Activated naive CD4-positive, alpha-beta T cell treated with anti-CD3 and anti-CD28 coated beads, Interleukin-2, amount 50 U/mL, for 72 hours (primary cell): ENCODE measurements at regions not wholly inside any gene's neighbourhood (a gene's known extent, or its start where the extent isn't known, plus 50 kb on each side); places are given as distances from the start of the nearest gene placed in this dataset.
"Not testable (repeated sequence)": the region's sequence is repeated elsewhere in the genome, so short reads cannot be mapped to it uniquely, and the experiment has no call there.

ENCODE experiments used
- ATAC-seq, 2 donors: fragments of 150-1000 bp; cut with Tn5 transposase; 2 replicates each; pipeline ENCODE4 v1.10.0; 2021; ENCODE audit warnings: mild to moderate bottlenecking in 2 of 2, moderate library complexity in 2 of 2
- DNase-seq, 2 donors: peaks; one replicate each; pipeline ENCODE4 v3.0.0; 2021 to 2022; ENCODE audit warnings: low spot score in 2 of 2
- H3K27ac Mint-ChIP-seq, 2 donors: one replicate each; pipeline ENCODE4 v1.8.0; 2022; ENCODE audit warnings: mild to moderate bottlenecking in 2 of 2, mixed read lengths in 2 of 2
- H3K36me3 Mint-ChIP-seq, 2 donors: one replicate each; pipeline ENCODE4 v1.8.0; 2022; ENCODE audit warnings: mixed read lengths in 2 of 2
- H3K9me3 Mint-ChIP-seq, 2 donors: one replicate each; pipeline ENCODE4 v1.8.0; 2022; ENCODE audit warnings: mixed read lengths in 2 of 2

DNA sequence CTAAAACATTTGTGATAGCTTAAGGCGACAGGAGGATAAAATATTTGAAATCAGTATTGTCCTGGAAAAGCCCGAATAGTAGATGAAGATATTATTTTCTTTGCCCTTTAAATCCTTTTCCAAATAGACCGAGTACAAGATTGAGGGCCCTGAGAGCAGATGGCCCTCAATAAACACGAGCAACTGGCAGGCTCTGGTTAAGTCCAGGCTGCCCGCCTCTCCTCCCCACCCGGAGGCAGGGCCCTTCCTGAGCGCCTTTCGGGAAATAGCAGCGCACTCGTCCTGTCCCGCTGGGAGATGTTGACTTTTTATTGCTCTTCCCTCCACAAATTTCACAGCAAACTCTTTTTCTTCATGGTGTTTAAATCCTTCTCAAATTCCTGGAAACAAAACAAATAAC lies 50.8 kb upstream of the MAX start:
- no peak overlapping the region for H3K27ac Mint-ChIP-seq
- ATAC-seq (no peak), DNase-seq (no peak)
- H3K9me3 Mint-ChIP-seq: no peaks in the 10 kb centered on the region
- no peaks in the 10 kb centered on the region for H3K36me3 Mint-ChIP-seq

DNA sequence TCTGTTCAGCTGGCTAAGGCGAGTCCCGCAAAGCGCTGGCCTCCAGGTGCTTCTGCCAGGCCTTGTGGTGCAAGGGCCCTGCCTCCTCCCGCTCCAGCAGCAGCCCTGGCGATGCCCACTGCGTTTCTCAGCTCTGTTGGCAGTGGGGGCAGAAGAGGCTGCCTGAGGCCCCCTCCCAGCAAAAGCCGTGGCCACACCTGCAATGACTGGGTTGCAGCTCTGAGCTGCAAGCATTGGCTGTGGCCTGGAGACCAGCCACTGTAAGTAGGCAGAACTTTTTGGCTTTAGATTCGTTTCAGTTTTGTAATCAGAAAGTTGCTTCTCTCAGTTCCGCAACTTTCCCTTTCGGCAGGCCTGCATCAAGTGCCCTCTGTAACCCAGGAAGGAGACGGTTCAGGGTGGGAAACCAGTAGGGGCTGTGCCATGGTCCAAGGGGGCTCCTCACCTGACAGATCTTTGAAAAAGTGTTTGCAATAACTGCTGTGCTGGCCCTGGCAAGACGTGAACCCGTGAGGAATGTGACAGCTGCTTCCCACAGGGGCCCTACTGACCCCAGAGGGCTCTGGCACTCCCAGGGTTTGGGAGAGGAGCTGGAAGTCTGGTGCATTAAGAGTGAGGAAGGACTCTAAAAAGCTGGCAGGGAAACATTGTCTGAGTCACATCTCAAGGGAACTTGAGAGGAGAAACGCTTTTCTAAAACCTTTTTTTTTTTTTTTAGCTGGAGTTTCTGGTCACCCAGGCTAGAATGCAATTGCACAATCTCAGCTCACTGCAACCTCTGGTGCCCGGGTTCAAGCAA lies 54.5 kb upstream of the MAX start:
- Mint-ChIP-seq H3K9me3 (no peaks in the 10 kb centered on the region), H3K36me3 (no peaks in the 10 kb centered on the region), H3K27ac (no peak overlapping the region)
- ATAC-seq (no peak), DNase-seq (no peak)

- no peaks in the 10 kb centered on the region for H3K36me3 Mint-ChIP-seq
- ATAC-seq (peak; percentile 53 to 61), DNase-seq (no peak)
- H3K27ac Mint-ChIP-seq: no peak overlapping the region
- no peaks in the 10 kb centered on the region for H3K9me3 Mint-ChIP-seq
Observed at GRCh38 chr14:65159281-65160062, 57.2 kb upstream of the MAX start.

- DNase-seq (no peak), ATAC-seq (peak; percentile 31 to 46)
- no peaks in the 10 kb centered on the region for H3K9me3 Mint-ChIP-seq
- no peaks in the 10 kb centered on the region for H3K36me3 Mint-ChIP-seq
- no peak overlapping the region for H3K27ac Mint-ChIP-seq
Observed at GRCh38 chr14:65160091-65160490, 57.8 kb upstream of the MAX start.

GRCh38 chr14:65162031-65162430 lies 59.7 kb upstream of the MAX start:
- H3K27ac Mint-ChIP-seq: no peak overlapping the region
- no peaks in the 10 kb centered on the region for H3K9me3 Mint-ChIP-seq
- ATAC-seq (no peak), DNase-seq (no peak)
- no peaks in the 10 kb centered on the region for H3K36me3 Mint-ChIP-seq

- DNase-seq (peak in 1 of 2 donors; percentile 47), ATAC-seq (peak; percentile 49 to 58)
- Mint-ChIP-seq H3K36me3 (no peaks in the 10 kb centered on the region), H3K27ac (no peak overlapping the region), H3K9me3 (no peaks in the 10 kb centered on the region)
Observed at GRCh38 chr14:65164068-65164824, 61.9 kb upstream of the MAX start.

- ATAC-seq (no peak), DNase-seq (no peak)
- Mint-ChIP-seq H3K27ac (no peak overlapping the region), H3K36me3 (no peaks in the 10 kb centered on the region), H3K9me3 (no peaks in the 10 kb centered on the region)
Observed at GRCh38 chr14:65164825-65165135, 62.5 kb upstream of the MAX start.

- Mint-ChIP-seq H3K27ac (no peak overlapping the region), H3K9me3 (no peaks in the 10 kb centered on the region), H3K36me3 (no peaks in the 10 kb centered on the region)
- DNase-seq: no peak
- ATAC-seq: no peak
Observed at GRCh38 chr14:65167072-65167645, 64.8 kb upstream of the MAX start.

- DNase-seq: no peak
- Mint-ChIP-seq H3K27ac (peak overlapping the region in 1 of 2 donors; percentile 63), H3K36me3 (no peaks in the 10 kb centered on the region), H3K9me3 (no peaks in the 10 kb centered on the region)
- no peak for ATAC-seq
Observed at GRCh38 chr14:65168840-65169239, 66.5 kb upstream of the MAX start.

GRCh38 chr14:65169351-65169750 lies 67.0 kb upstream of the MAX start:
- DNase-seq: no peak
- Mint-ChIP-seq H3K36me3 (no peaks in the 10 kb centered on the region), H3K27ac (peak overlapping the region; percentile 63 to 96), H3K9me3 (no peaks in the 10 kb centered on the region)
- ATAC-seq: peak; percentile 50 to 71

DNA sequence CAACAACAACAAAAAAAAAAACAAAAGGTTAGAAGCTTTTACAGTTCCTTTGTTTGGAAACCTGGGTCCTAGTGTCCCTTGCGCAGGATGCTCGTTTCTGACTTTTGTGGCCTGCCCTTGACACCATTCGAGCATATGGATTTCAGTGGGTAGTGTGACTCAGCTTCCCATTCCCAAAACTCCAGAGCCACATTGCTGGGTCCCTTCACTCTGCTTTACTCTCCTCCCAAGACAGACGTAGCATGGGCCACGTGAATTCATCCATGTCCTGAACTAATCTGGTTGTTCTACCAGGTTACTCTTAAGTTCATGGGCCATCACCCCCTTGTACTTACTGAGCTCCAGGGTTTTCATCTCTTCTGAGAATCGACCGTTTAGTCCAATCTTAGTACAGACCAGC lies 68.0 kb upstream of the MAX start:
- Mint-ChIP-seq H3K27ac (peak overlapping the region; percentile 77 to 78), H3K36me3 (no peaks in the 10 kb centered on the region), H3K9me3 (no peaks in the 10 kb centered on the region)
- ATAC-seq: no peak
- no peak for DNase-seq

GRCh38 chr14:65170768-65171507 lies 68.6 kb upstream of the MAX start:
- no peaks in the 10 kb centered on the region for H3K9me3 Mint-ChIP-seq
- peak; percentile 90 to 95 for ATAC-seq
- no peaks in the 10 kb centered on the region for H3K36me3 Mint-ChIP-seq
- peak overlapping the region; percentile 77 to 78 for H3K27ac Mint-ChIP-seq
- DNase-seq: peak; percentile 54 to 65

DNA sequence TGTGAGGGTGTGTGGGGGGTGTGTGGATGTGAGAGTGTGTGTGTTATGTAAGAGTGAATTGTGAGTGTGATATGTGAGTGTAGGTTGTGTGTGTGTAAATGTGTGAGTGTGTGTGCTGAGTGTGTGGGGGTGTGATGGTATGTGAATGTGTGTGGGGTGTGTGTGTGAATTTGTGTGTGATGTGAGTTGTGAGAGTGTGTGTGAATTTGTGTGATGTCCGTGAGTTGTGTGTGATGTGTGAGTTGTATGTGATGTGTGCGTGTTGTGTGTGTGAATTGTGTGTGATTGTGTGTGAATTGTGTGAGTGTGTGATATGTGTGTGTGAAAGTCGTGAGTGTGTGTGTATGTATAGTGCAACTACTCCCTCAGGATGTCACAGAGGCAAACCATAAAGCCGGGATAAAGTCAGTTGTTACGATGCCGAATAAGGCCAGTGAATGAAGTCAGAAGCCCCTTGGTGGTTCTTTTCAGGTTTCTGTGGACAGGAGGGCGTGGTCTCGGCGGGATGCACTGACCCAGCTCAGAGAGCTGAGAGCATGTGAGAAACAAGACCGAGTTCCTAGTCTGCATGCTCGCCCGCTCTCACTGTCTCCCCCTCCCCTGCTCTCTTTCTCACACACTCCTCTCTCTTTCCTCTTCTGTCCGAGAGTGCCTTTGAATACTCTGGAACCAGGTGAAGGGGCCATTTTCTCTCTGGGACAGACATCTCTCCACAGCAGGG lies 71.8 kb upstream of the MAX start:
- Mint-ChIP-seq H3K36me3 (no peaks in the 10 kb centered on the region), H3K27ac (no peak overlapping the region), H3K9me3 (no peaks in the 10 kb centered on the region)
- DNase-seq: no peak
- ATAC-seq: no peak

GRCh38 chr14:65174783-65175182 lies 72.5 kb upstream of the MAX start:
- no peaks in the 10 kb centered on the region for H3K9me3 Mint-ChIP-seq
- no peak for DNase-seq
- no peak overlapping the region for H3K27ac Mint-ChIP-seq
- no peaks in the 10 kb centered on the region for H3K36me3 Mint-ChIP-seq
- no peak for ATAC-seq

DNA sequence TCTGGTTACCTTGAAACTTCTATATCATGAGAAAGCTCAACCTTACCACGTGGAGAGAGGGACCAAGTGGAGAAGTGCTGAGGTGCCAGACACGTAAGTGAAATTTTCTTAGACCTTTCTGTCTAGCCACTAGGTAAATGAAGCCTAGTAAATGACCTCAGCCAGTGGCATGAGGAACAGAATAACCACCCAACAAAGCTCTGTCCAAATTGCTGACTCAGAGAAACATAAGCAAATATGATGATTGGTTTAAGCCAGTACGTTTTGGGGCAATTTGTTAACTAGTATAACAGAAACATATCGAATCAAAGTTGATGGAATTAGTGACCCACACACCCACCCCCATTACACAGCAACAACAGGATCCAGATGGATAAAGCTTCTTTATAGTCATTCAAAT lies 75.2 kb upstream of the MAX start:
- peaks cover 6 to 14% of the 10 kb centered on the region in 2 donors for H3K36me3 Mint-ChIP-seq

GRCh38 chr14:65179231-65179630 lies 76.9 kb upstream of the MAX start:
- peak overlapping the region in 1 of 2 donors; percentile 76 for H3K27ac Mint-ChIP-seq
- peaks cover 14 to 19% of the 10 kb centered on the region in 2 donors for H3K9me3 Mint-ChIP-seq
- not testable (repeated sequence) for ATAC-seq, DNase-seq
- H3K36me3 Mint-ChIP-seq: peaks cover 10 to 23% of the 10 kb centered on the region in 2 donors

More for the DNA sequence above, 75.2 kb upstream of the MAX start:
- peaks cover 6 to 13% of the 10 kb centered on the region in 2 donors for H3K9me3 Mint-ChIP-seq
- DNase-seq (no peak), ATAC-seq (no peak)
- H3K27ac Mint-ChIP-seq: no peak overlapping the region
